T-helper 17 cell (primary cell): ENCODE measurements at regions not wholly inside any gene's neighbourhood (a gene's known extent, or its start where the extent isn't known, plus 50 kb on each side); places are given as distances from the start of the nearest gene placed in this dataset.

Source experiments
- ATAC-seq: fragments of 150-1000 bp; cut with Tn5 transposase; 2 replicates; pipeline ENCODE4 v1.10.0; 2021; ENCODE audit warnings: mild to moderate bottlenecking, moderate library complexity
- DNase-seq, 3 donors: peaks; one replicate each; pipeline versions ENCODE4 v3.0.0 to v3.0.0-alpha.2; 2020 to 2021
- H3K9me3 ChIP-seq: one replicate; pipeline ENCODE4 v1.7.0; 2013; ENCODE audit warnings: low read length, mild to moderate bottlenecking; ENCODE audit not compliant: control insufficient read depth, poor library complexity, severe bottlenecking
- H3K27ac Mint-ChIP-seq: one replicate; pipeline ENCODE4 v1.8.0; 2022; ENCODE audit warnings: mild to moderate bottlenecking, moderate library complexity, mixed read lengths
- H3K27me3 Mint-ChIP-seq: one replicate; pipeline ENCODE4 v1.8.0; 2022; ENCODE audit warnings: mixed read lengths
- H3K36me3 Mint-ChIP-seq: one replicate; pipeline ENCODE4 v1.8.0; 2022; ENCODE audit warnings: low read depth, mixed read lengths
- H3K4me1 Mint-ChIP-seq: one replicate; pipeline ENCODE4 v1.8.0; 2022; ENCODE audit warnings: mild to moderate bottlenecking, mixed read lengths
- H3K4me3 Mint-ChIP-seq: one replicate; pipeline ENCODE4 v1.8.0; 2022; ENCODE audit warnings: mild to moderate bottlenecking, moderate library complexity, mixed read lengths

DNA sequence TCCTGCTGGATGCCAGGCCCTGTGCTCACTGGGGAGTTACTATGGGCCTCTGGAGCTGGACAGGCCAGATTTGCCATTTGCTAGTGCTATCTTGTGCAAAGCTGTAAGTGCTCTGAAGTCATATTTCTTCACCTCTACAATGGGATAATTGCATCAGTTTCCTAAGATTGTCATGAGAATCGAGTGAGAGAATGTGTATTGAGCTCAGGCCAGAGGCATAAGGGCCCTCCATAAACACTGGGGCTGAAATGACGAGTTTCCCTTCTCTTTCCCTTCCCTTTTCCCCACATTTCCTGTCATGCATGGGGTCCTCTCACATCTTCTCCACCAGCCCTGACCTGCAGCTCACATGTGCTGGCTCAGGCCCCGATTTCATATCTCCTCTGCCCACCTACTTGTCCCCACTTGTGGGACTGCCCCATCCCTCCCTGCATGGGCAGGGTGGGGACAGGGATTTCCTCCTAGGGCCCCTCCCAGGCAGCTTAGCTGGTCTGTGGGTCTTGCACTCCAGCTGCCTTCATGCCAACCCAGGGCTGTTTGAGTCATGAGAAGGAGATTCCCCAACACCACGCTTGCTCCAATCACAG, 358.8 kb downstream of the MID1IP1 start:
- no peak overlapping the region for H3K27ac Mint-ChIP-seq
- H3K9me3 ChIP-seq, result no peaks in the 10 kb centered on the region
- H3K27me3 Mint-ChIP-seq, result peaks cover 34% of the 10 kb centered on the region
- no peak for DNase-seq
- no peak for ATAC-seq
- H3K4me3 Mint-ChIP-seq, result no peak overlapping the region
- H3K4me1 Mint-ChIP-seq, result peaks cover 8% of the 10 kb centered on the region
- no peaks in the 10 kb centered on the region for H3K36me3 Mint-ChIP-seq

DNA sequence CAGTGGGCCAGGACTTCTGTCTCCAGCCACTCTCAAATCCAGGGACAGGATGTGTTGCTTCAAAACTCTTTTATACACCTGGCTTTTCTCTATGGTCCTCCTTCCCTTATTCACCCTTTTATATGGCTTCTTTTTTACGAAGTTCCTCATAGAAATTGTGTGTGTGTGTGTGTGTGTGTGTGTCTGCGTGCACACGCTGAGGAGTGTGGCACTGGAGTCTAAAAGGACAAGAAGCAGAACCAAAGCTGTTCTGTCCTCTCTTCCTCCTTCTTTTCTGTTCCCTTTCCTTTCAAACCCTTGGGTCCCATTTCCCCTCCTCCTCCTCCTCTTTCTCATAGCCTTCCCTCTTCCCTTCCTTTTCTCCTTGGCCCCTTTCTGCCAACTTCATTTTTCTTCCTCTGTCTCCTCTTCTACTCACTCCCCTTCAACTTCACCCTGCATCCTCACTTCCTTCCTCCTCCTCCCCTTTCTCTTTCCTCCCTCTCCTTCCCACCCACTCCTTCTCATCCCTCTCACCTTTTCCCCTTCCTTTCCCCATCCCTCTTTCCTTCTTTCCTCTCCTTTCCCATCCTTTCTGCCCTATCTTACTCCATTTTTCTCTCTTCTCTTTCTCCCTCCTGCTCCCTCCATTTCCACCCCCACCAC, 360.5 kb downstream of the MID1IP1 start:
- Mint-ChIP-seq H3K36me3 (no peaks in the 10 kb centered on the region), H3K4me3 (peak overlapping the region; percentile 83)

DNA sequence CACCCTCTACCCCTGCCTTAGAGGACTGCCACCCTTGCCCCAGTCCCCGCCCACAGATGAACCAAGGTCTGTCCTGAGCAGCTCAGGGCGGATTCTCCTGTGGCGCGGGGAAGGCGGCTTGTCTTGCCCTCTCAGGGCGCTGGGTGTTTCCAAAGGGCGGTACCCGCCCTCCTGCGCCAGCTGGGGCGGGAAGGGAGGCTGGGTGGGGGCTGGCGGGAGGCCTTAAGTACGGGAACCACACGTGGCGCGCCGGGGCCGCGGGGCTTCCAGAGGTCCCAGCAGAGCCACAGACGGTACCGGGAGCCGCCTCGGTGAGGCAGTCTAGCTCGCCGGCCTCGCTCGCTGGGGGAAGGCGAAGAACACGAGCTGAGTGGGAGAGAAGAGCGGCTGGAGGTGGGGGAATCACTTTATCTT, 361.1 kb downstream of the MID1IP1 start:
- H3K27me3 Mint-ChIP-seq, result peaks cover 22% of the 10 kb centered on the region
- DNase-seq (peak; percentile 28 to 30 (median 28)), ATAC-seq (peak; percentile 88)
- H3K9me3 ChIP-seq, result no peaks in the 10 kb centered on the region
- H3K36me3 Mint-ChIP-seq, result no peaks in the 10 kb centered on the region
- peak overlapping the region; percentile 83 for H3K4me3 Mint-ChIP-seq
- H3K4me1 Mint-ChIP-seq, result peaks cover 8% of the 10 kb centered on the region
- H3K27ac Mint-ChIP-seq, result no peak overlapping the region

More for the DNA sequence above, 360.5 kb downstream of the MID1IP1 start:
- DNase-seq (no peak), ATAC-seq (no peak)
- no peaks in the 10 kb centered on the region for H3K9me3 ChIP-seq
- Mint-ChIP-seq H3K4me1 (peaks cover 8% of the 10 kb centered on the region), H3K27ac (no peak overlapping the region), H3K27me3 (peaks cover 25% of the 10 kb centered on the region)

DNA sequence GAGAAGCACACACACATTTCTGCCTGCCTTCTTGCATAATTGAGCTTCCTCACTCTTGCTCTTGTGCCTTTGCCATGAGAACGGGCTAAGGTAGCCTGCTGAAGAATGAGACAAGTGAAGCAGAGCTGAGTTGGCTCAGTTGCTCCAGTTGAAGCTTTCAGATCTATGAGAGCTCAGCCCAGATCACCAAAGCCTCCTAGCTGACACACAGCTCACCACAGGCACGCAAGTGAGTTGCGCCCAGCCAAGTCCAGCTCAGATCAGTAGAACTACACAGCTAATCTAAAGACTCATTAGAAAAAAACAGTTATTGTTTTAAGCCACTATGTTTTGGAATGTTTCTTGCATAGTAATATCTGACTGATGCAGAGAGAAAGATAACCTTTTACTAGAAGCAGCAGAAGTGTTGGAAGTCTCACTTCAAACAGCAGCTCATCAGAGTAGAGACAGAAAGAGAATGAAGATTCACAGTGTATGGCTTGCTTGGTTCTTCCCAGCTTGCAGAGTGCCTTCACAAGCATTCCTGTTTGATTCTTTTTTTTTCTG, 362.4 kb downstream of the MID1IP1 start:
- H3K27me3 Mint-ChIP-seq, result peaks cover 14% of the 10 kb centered on the region
- no peak overlapping the region for H3K4me3 Mint-ChIP-seq
- no peak overlapping the region for H3K27ac Mint-ChIP-seq
- no peak for ATAC-seq
- H3K9me3 ChIP-seq, result no peaks in the 10 kb centered on the region
- no peak for DNase-seq
- no peaks in the 10 kb centered on the region for H3K36me3 Mint-ChIP-seq
- H3K4me1 Mint-ChIP-seq, result peaks cover 8% of the 10 kb centered on the region

DNA sequence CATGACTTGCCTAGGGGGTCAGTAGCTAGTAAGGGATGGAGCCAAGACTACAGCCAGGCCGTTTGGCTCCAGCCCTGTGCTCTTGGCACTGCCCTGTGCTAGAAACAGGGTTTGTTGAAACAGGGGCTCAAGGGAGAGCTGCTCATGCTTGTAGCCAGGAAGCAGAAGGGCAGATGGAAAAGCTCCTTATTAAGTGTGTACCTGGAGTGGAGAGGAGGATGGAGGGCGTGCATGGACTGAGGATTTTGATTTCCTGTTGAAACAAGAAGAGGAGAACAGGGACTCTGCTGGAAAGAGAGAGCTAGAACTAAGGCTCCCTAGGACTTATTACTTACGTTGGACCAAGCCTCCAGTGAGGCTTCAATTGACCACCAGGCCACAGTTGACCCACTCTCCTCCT, 363.0 kb downstream of the MID1IP1 start:
- no peaks in the 10 kb centered on the region for H3K9me3 ChIP-seq
- no peak overlapping the region for H3K4me3 Mint-ChIP-seq
- no peaks in the 10 kb centered on the region for H3K36me3 Mint-ChIP-seq
- no peak for ATAC-seq
- H3K27ac Mint-ChIP-seq, result no peak overlapping the region
- peaks cover 14% of the 10 kb centered on the region for H3K27me3 Mint-ChIP-seq
- no peak for DNase-seq
- peaks cover 8% of the 10 kb centered on the region for H3K4me1 Mint-ChIP-seq

DNA sequence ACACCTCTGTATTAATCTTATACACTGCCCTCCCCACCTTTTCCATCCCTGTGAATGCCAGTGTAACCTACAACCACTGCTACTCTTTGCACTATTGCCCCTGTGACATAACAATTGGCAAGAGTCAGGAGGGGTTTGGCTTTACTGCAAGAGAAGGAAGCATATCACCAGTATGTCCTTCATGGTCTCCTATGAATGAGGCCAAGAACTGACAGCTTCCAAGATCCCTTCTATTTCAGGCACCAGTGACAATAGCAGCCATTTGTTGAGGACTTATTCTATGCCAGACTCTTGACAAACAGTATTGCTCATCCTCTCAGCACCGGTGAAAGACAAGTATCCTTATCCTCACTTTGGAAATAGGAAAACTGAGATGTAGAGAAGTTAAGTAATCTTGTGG, 363.9 kb downstream of the MID1IP1 start:
- H3K27ac Mint-ChIP-seq, result no peak overlapping the region

DNA sequence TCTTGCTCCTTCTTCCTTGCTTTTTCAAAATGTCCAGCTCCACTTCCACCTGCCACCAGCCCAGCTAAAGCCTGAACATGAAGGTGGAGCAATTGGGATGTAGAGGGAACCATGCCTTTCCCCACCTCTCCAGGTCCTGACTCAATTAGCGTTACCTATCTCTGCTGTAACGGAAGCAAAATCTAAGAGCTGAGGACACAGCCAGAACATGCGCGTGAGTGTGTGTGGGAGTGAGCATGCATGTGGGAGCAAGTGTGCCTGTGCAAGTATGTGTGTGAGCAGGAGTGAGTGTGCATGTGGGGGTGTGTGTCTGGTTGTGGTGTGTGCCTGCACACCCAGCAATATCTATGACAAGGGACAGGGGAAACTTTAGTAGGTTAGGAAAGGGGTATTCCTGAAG, 364.5 kb downstream of the MID1IP1 start:
- ATAC-seq (no peak), DNase-seq (no peak)
- Mint-ChIP-seq H3K27ac (no peak overlapping the region), H3K4me3 (no peak overlapping the region), H3K36me3 (peaks cover 2% of the 10 kb centered on the region), H3K27me3 (peaks cover 6% of the 10 kb centered on the region), H3K4me1 (peaks cover 8% of the 10 kb centered on the region)
- H3K9me3 ChIP-seq, result no peaks in the 10 kb centered on the region

More for the DNA sequence above, 363.9 kb downstream of the MID1IP1 start:
- no peaks in the 10 kb centered on the region for H3K9me3 ChIP-seq
- ATAC-seq (no peak), DNase-seq (no peak)
- H3K4me1 Mint-ChIP-seq, result peaks cover 8% of the 10 kb centered on the region
- H3K27me3 Mint-ChIP-seq, result peaks cover 12% of the 10 kb centered on the region
- no peak overlapping the region for H3K4me3 Mint-ChIP-seq
- peaks cover 2% of the 10 kb centered on the region for H3K36me3 Mint-ChIP-seq

DNA sequence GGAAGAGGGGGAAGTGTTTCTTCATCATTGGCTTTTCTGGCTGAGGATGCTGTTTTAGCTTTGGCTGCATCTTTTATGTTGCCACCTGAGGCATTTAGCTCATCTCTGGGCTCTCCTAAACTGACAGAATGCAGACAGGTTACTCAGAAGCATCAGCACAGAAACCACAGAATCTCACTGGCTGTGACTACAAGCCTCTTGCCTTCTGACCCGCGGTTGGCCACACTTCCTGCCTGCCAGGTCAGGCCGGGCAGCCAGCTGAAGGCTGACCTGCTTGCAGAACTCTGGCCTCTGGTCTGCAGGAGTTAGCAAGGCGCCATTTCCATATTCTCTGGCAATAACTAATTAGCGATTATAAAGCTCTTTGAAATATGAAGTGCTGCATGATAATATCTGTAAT, 366.5 kb downstream of the MID1IP1 start:
- no peaks in the 10 kb centered on the region for H3K9me3 ChIP-seq
- no peak for ATAC-seq
- Mint-ChIP-seq H3K4me3 (no peak overlapping the region), H3K36me3 (peaks cover 2% of the 10 kb centered on the region), H3K27ac (no peak overlapping the region), H3K4me1 (peaks cover 4% of the 10 kb centered on the region), H3K27me3 (no peaks in the 10 kb centered on the region)
- no peak for DNase-seq

DNA sequence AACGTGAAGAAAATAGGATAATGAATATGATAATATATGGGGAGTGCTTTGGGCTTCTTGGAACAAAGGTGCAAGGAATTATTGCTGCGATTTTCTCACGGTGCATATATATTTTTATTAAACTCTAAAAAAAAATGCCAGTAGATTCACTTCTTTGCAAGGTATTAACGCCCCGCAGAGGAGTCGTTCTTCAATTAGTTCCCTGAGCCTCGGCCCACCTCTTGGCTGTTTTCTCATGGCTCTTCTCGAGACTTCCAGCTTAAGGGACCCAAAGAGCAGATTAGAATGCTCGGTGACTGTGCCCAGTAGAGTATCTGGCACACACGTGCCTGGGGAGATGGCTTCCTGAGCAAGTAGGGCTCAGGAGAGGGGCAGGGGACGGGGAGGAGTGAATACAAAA, 367.4 kb downstream of the MID1IP1 start:
- DNase-seq (no peak), ATAC-seq (no peak)
- no peaks in the 10 kb centered on the region for H3K27me3 Mint-ChIP-seq
- H3K27ac Mint-ChIP-seq, result no peak overlapping the region
- H3K9me3 ChIP-seq, result no peaks in the 10 kb centered on the region
- no peaks in the 10 kb centered on the region for H3K4me1 Mint-ChIP-seq
- H3K36me3 Mint-ChIP-seq, result peaks cover 2% of the 10 kb centered on the region
- H3K4me3 Mint-ChIP-seq, result no peak overlapping the region

DNA sequence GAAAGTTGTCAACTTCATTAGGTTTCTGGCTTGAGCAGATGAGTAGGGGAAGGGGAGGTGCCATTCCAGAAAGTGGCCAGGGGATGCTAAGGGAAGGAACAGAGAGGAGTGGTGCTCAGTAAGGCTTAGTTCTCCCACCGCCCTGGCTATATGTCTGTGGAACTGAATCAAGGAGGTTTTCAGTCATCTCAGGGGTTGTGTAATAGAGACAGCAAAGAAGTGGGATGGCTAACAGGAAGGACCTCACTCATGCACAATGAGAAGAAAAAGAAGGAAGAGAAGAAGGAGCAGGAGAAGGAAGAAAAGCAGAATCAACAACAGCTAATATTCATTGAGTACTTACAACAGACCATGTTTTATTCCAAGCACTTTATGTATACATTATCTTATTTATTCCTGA, 368.7 kb downstream of the MID1IP1 start:
- H3K4me1 Mint-ChIP-seq, result peaks cover 4% of the 10 kb centered on the region
- no peaks in the 10 kb centered on the region for H3K9me3 ChIP-seq
- no peak for DNase-seq
- H3K27ac Mint-ChIP-seq, result no peak overlapping the region
- ATAC-seq, result no peak
- no peak overlapping the region for H3K4me3 Mint-ChIP-seq
- no peaks in the 10 kb centered on the region for H3K27me3 Mint-ChIP-seq
- peaks cover 2% of the 10 kb centered on the region for H3K36me3 Mint-ChIP-seq

DNA sequence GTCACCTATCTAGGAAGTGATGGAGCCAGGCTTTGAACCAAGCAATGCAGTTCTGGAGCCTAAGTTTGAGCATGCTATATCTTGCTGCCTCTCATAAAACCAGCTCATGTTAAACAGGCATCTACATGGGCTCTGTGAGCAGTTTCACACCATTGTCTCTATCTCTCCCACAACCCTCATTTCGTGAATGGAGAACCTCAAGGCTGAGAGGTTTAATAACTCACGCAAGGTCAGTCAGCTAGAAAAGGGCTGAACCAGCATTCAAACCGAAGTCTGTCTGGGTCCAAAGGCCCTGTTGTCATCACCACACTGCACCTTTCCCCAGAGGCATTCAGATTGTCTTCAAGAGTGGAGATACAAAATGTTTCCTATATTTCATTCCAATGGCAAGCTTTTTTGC, 369.2 kb downstream of the MID1IP1 start:
- H3K27me3 Mint-ChIP-seq, result no peaks in the 10 kb centered on the region
- no peaks in the 10 kb centered on the region for H3K9me3 ChIP-seq
- ATAC-seq, result no peak
- no peak for DNase-seq
- peaks cover 4% of the 10 kb centered on the region for H3K4me1 Mint-ChIP-seq
- no peak overlapping the region for H3K27ac Mint-ChIP-seq
- H3K36me3 Mint-ChIP-seq, result peaks cover 2% of the 10 kb centered on the region
- no peak overlapping the region for H3K4me3 Mint-ChIP-seq

DNA sequence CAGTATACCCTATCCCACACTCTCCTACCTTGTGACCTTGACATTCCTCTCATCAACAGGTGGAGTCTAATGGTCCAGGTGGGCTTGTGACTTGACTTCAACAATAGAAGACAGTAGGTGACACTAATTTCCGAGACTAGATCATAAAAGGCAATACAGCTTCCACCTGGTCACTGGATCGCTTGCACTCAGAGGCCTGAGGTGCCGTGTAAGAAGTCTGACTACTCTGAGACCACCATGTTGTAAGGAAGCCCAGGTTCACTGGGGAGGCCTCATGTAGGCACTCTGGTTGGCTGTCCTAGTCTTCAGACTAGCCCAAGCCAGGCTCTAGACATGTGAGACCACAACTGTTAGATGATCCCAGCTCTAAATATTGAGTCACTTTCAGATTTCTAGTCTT, 370.4 kb downstream of the MID1IP1 start:
- H3K27me3 Mint-ChIP-seq, result no peaks in the 10 kb centered on the region
- ATAC-seq (no peak), DNase-seq (no peak)
- no peak overlapping the region for H3K4me3 Mint-ChIP-seq
- no peak overlapping the region for H3K27ac Mint-ChIP-seq
- H3K4me1 Mint-ChIP-seq, result peaks cover 4% of the 10 kb centered on the region
- no peaks in the 10 kb centered on the region for H3K9me3 ChIP-seq
- peaks cover 2% of the 10 kb centered on the region for H3K36me3 Mint-ChIP-seq

DNA sequence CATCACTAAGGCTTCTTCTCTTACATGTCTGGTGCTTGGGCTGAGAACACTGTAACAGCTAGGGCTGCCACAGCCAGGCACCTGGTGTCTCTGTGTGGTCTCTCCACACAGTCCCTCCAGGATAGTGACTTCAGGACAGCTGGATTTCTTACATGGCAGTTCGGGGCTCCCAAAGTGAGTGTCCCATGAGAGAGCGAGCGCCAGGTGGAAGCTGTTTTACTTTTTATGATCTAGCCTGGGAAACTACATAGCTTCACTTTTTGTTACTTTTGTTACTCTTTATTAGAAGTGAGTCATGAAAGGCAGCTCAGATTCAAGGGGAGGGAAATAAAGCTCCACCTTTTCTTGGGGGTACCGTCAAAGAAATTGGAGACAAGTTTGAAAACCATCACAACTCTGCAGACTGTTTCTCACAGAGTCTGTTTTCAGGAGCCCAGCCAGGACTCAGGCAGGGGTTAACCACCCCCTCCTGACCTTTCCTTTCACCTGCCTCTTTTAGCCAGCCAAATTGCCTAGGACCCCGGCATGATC, 373.0 kb downstream of the MID1IP1 start:
- H3K27me3 Mint-ChIP-seq, result no peaks in the 10 kb centered on the region

More for the DNA sequence above, 373.0 kb downstream of the MID1IP1 start:
- no peaks in the 10 kb centered on the region for H3K9me3 ChIP-seq
- H3K4me1 Mint-ChIP-seq, result peaks cover 6% of the 10 kb centered on the region
- DNase-seq, result no peak
- peak; percentile 2 for ATAC-seq
- H3K27ac Mint-ChIP-seq, result peak overlapping the region; percentile 92
- peak overlapping the region; percentile 77 for H3K4me3 Mint-ChIP-seq
- H3K36me3 Mint-ChIP-seq, result peaks cover 4% of the 10 kb centered on the region
